ENCODE measurements at regions not wholly inside any gene's neighbourhood (a gene's known extent, or its start where the extent isn't known, plus 50 kb on each side); places are given as distances from the start of the nearest gene placed in this dataset.

- Histone ChIP-seq H3K4me1 (ENCODE audit: low read length) (no peaks in the 10 kb centered on the region), H3K36me3 (replicated peaks; ENCODE audit: low read depth, low read length) (no peaks in the 10 kb centered on the region), H3K4me2 (ENCODE audit: low read length) (no peak overlapping the region), H4K20me1 (ENCODE audit: insufficient read depth, low read length) (no peaks in the 10 kb centered on the region), H3K27ac (ENCODE audit: low read length) (no peak overlapping the region), H3K4me3 (ENCODE audit: low read length) (no peak overlapping the region), H3K9ac (ENCODE audit: low read length) (no peak overlapping the region), H3K79me2 (ENCODE audit: low read length) (no peaks in the 10 kb centered on the region), H3K9me3 (ENCODE audit: insufficient read depth, low read length) (no peaks in the 10 kb centered on the region), H2AFZ (ENCODE audit: low read depth, low read length) (no peak overlapping the region), H3K27me3 (ENCODE audit: low read depth, low read length) (no peaks in the 10 kb centered on the region)
- no peak for TF ChIP-seq CTCF (IDR thresholded peaks at IDR 0.05; ENCODE audit: low read depth, low read length)
- TF ChIP-seq EZH2phosphoT487 (IDR thresholded peaks at IDR 0.05; ENCODE audit: low read depth) = no peak
Measured at GRCh38 chr17:11135819-11136218, 105.2 kb upstream of the SHISA6 start.

- H3K36me3 ChIP-seq (replicated peaks; ENCODE audit: low read depth, low read length) = no peaks in the 10 kb centered on the region
- no peak overlapping the region for H3K9ac ChIP-seq (ENCODE audit: low read length)
- no peaks in the 10 kb centered on the region for H3K79me2 ChIP-seq (ENCODE audit: low read length)
- no peak overlapping the region for H3K27ac ChIP-seq (ENCODE audit: low read length)
- no peaks in the 10 kb centered on the region for H4K20me1 ChIP-seq (ENCODE audit: insufficient read depth, low read length)
- H3K4me1 ChIP-seq (ENCODE audit: low read length) = no peaks in the 10 kb centered on the region
- TF ChIP-seq EZH2phosphoT487 (IDR thresholded peaks at IDR 0.05; ENCODE audit: low read depth) (no peak), CTCF (IDR thresholded peaks at IDR 0.05; ENCODE audit: low read depth, low read length) (no peak)
- no peak overlapping the region for H3K4me3 ChIP-seq (ENCODE audit: low read length)
- H2AFZ ChIP-seq (ENCODE audit: low read depth, low read length) = no peak overlapping the region
- H3K27me3 ChIP-seq (ENCODE audit: low read depth, low read length) = no peaks in the 10 kb centered on the region
- no peaks in the 10 kb centered on the region for H3K9me3 ChIP-seq (ENCODE audit: insufficient read depth, low read length)
- no peak overlapping the region for H3K4me2 ChIP-seq (ENCODE audit: low read length)
Measured at GRCh38 chr17:11130367-11130766, 110.6 kb upstream of the SHISA6 start.

- H3K27me3 ChIP-seq (ENCODE audit: low read depth, low read length) = no peaks in the 10 kb centered on the region
- no peaks in the 10 kb centered on the region for H3K9me3 ChIP-seq (ENCODE audit: insufficient read depth, low read length)
- no peak overlapping the region for H3K27ac ChIP-seq (ENCODE audit: low read length)
- no peak overlapping the region for H3K9ac ChIP-seq (ENCODE audit: low read length)
- no peak overlapping the region for H2AFZ ChIP-seq (ENCODE audit: low read depth, low read length)
- H4K20me1 ChIP-seq (ENCODE audit: insufficient read depth, low read length) = no peaks in the 10 kb centered on the region
- no peak overlapping the region for H3K4me2 ChIP-seq (ENCODE audit: low read length)
- H3K36me3 ChIP-seq (replicated peaks; ENCODE audit: low read depth, low read length) = no peaks in the 10 kb centered on the region
- TF ChIP-seq CTCF (IDR thresholded peaks at IDR 0.05; ENCODE audit: low read depth, low read length) = no peak
- no peak for TF ChIP-seq EZH2phosphoT487 (IDR thresholded peaks at IDR 0.05; ENCODE audit: low read depth)
- no peaks in the 10 kb centered on the region for H3K4me1 ChIP-seq (ENCODE audit: low read length)
- H3K4me3 ChIP-seq (ENCODE audit: low read length) = no peak overlapping the region
- no peaks in the 10 kb centered on the region for H3K79me2 ChIP-seq (ENCODE audit: low read length)
Measured at GRCh38 chr17:11122908-11123307, 118.1 kb upstream of the SHISA6 start.

GRCh38 chr17:11121341-11121985 is 119.5 kb upstream of the SHISA6 start:
- H3K36me3 ChIP-seq (replicated peaks; ENCODE audit: low read depth, low read length) = no peaks in the 10 kb centered on the region
- no peak overlapping the region for H3K9ac ChIP-seq (ENCODE audit: low read length)
- no peaks in the 10 kb centered on the region for H3K4me1 ChIP-seq (ENCODE audit: low read length)
- no peaks in the 10 kb centered on the region for H3K27me3 ChIP-seq (ENCODE audit: low read depth, low read length)
- H3K79me2 ChIP-seq (ENCODE audit: low read length) = no peaks in the 10 kb centered on the region
- TF ChIP-seq EZH2phosphoT487 (IDR thresholded peaks at IDR 0.05; ENCODE audit: low read depth) (no peak), CTCF (IDR thresholded peaks at IDR 0.05; ENCODE audit: low read depth, low read length) (no peak)
- H3K4me3 ChIP-seq (ENCODE audit: low read length) = no peak overlapping the region
- no peak overlapping the region for H3K4me2 ChIP-seq (ENCODE audit: low read length)
- H3K9me3 ChIP-seq (ENCODE audit: insufficient read depth, low read length) = no peaks in the 10 kb centered on the region
- no peak overlapping the region for H2AFZ ChIP-seq (ENCODE audit: low read depth, low read length)
- H3K27ac ChIP-seq (ENCODE audit: low read length) = no peak overlapping the region
- no peaks in the 10 kb centered on the region for H4K20me1 ChIP-seq (ENCODE audit: insufficient read depth, low read length)

All from OCI-LY3 (cell line).